ENCODE measurements at regions not wholly inside any gene's neighbourhood (a gene's known extent, or its start where the extent isn't known, plus 50 kb on each side); places are given as distances from the start of the nearest gene placed in this dataset.

DNA sequence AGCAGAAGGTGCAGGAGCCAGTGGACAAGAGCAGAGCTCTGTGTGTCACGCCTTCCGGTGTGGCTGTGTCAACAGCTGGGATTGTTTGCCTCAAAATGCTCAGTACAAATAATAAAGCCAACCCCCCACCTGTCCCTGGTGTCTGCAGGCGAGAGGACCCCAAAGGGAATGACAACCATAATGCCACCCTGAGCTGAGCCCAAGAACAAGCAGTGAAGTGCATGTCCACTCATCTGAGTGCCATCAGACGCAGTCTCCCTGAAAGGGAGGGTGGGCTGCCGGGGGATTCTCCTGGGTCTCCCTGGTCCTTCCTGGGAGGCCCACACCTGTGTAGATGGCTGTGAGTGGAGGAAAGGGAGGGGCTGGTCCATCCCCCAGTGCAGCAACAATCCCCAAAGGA lies 328.8 kb upstream of the IRX1 start:
- no peak for DNase-seq

- DNase-seq, result no peak
These were observed 329.7 kb upstream of the IRX1 start for GRCh38 chr5:3265936-3266335.

GRCh38 chr5:3265131-3265885 lies 330.3 kb upstream of the IRX1 start:
- DNase-seq, result no peak

- DNase-seq, result no peak
These were observed 333.2 kb upstream of the IRX1 start for GRCh38 chr5:3262451-3262850.

DNA sequence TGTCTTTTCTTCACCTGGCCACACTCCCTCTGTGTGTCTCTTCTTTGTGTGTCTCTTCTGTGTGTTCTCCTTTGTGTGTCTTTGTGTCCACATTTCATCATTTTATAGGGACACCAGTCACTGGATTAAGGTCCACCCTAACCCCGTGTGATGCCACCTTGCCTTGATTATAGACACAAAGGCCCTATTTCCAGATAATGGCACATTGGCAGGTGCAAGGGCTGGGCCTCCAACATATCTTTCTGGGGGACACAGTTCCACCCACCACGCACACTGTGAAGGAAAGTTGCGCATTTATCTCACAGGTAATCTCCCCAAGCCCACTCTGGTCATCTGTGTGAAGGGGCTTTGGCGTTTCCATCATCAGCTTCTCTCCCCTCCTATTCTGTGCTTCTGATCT lies 334.6 kb upstream of the IRX1 start:
- DNase-seq, result no peak

- no peak for DNase-seq
These were observed 337.6 kb upstream of the IRX1 start for GRCh38 chr5:3258050-3258449.

- DNase-seq, result no peak
These were observed 343.4 kb upstream of the IRX1 start for GRCh38 chr5:3252235-3252634.

- no peak for DNase-seq
These were observed 343.8 kb upstream of the IRX1 start for GRCh38 chr5:3251784-3252183.

DNA sequence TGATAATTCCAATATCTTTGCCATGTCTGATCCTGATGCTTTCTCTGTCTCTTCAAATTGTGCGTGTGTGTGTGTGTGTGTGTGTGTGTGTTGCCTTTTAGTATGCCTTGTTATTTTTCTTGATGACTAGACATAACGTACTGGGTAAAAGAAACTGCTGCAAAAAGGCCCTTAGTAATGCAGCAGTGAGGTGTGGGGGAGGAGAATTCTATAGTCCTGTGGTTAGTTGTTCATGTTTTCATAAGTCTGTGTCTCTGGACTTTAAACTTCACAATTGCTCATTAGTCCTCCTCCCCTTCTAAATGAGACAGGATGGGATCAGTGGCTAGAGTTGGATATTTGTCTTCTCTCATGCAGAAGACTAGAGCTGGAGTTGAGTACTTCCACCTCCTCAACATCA lies 346.2 kb upstream of the IRX1 start:
- DNase-seq, result no peak

DNA sequence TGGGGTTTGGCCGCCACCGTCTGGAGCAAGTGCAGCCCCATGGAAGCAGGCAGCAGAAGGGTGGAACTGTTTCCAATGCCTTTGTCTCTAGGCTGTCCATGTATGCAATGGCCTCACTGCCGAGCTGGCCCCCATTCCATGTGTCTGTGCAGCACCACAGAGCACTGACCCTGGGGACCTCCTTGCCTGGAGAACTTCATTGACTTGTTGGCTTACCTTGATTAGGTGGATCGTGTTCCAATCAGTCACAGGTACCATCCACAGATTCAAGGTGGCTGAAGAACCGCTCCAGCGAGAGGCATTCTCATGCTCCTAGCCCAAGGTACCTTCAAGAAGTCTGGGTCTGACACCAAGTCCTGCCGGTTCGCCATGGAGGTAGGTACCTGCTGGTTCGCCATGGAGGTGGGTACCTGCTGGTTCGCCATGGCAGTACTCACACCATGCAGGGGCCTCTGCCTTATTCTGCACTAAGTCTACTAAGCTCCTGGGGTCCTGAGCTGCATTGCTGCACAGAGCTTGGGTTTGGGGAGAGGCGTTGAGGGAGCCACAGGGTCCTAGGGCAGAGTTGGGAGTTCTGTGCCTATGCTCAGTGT lies 358.3 kb upstream of the IRX1 start:
- no peak for DNase-seq

DNA sequence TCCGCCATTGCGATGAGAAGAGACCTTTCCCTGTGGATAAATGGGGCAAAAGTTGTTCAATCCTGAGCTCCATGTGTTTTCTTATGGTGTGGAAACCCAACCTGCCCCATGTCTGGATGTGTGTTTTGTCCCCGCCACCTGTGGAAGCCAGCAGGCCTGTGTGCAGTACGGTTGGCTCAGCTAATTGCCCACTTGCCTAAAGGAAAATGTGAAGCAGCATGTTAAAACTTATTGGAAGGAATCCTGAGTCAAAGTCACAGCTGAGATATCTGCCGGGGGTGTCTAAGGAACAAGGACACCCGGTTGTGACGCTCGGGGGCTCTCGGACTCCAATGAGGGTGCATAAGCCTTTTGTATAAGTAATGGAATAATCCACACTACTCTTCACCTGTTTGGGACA lies 361.1 kb upstream of the IRX1 start:
- DNase-seq, result no peak

- no peak for DNase-seq
These were observed 364.7 kb upstream of the IRX1 start for GRCh38 chr5:3230941-3231340.

DNA sequence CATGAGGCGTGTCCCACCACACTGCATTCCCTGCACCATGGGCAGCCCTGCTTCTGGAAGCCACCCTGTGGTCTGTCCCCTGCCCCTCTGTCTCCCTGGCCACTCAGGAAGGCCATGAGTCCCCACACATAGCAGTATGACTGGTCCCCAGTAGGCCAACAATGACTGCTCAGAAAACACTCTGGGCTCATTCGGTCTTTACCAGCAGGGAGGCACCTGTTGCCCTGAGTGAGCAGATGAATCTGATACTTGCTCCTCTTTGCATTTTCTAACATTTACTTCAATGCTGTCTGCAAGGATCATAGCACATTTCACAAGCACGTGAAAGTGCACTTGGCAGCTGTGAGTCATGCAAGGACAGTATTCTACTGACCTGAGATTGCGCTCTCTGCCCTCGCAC lies 365.4 kb upstream of the IRX1 start:
- DNase-seq, result no peak

- no peak for DNase-seq
These were observed 369.3 kb upstream of the IRX1 start for GRCh38 chr5:3226196-3226920.

GRCh38 chr5:3225201-3225960 lies 370.3 kb upstream of the IRX1 start:
- no peak for DNase-seq

DNA sequence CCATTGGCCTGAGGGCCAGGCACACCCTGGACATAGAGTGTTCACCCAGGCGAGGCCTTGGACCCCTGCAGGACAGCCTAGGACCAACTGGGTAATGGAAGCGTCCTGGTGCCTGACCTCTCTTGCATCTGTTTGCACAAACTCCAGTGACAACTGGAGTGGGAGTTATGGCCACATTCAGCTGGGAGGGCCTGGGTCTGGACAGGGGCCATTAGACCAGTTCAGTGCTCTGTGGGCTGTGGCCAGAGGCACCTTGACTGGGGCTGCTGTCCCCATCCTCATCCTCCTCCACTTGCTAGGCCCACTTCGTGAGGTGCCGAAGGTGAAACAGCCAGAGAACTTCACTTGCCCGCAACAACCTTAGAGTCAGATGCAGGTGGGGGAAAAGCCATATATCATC lies 372.7 kb upstream of the IRX1 start:
- DNase-seq, result no peak

GRCh38 chr5:3221432-3221831 lies 374.2 kb upstream of the IRX1 start:
- DNase-seq, result no peak

DNA sequence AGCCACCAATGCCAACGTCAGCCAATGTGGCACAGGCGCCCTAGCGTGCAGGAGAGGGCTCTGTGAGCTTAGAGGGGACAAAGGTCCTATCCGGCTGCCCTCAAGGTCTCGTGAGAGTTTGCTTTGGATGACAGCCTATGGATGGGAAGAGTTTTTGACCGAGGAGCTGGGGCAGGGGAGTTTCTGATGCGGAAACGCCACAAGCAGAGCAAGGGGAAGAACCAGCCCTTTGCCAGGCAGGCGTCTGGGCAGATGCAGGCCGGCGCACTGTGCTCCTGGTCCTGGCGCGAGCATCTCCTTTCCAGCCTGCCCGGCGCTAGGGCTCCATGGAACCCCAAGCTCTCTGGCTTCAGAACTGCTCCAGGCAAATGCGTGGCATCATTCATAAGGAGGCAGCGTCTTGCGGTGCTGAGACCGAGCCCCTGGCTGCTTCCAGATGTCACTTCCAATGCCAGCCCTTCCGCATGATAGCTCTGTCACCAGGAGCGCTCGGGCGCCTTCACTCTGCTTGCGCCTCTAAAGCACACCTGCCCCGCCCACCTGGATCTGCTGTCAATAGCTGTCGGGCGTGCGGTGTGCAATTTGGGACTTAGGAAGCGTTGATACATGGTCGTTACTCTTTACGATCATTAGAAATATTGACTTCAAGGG lies 374.9 kb upstream of the IRX1 start:
- no peak for DNase-seq

DNA sequence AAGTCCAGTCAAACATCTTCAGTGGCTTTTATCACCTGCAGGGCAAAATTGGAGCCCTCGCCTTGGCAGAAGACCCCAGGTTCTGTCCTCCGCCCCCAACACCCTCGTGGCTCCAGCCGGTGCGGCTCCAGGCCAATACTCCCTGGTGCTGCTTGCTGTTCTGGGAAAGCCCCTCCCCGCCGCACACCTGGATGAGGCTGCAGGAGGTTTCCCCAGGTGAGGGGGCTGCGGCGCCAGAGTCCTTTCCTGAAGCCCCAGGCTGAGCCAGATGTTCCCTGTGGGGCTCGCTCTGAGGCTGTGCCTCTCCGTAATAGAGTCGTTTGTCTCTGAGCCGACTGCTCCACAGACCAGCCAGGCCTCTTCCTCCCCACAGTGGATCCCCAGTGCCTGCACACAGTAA lies 375.4 kb upstream of the IRX1 start:
- DNase-seq, result no peak

DNA sequence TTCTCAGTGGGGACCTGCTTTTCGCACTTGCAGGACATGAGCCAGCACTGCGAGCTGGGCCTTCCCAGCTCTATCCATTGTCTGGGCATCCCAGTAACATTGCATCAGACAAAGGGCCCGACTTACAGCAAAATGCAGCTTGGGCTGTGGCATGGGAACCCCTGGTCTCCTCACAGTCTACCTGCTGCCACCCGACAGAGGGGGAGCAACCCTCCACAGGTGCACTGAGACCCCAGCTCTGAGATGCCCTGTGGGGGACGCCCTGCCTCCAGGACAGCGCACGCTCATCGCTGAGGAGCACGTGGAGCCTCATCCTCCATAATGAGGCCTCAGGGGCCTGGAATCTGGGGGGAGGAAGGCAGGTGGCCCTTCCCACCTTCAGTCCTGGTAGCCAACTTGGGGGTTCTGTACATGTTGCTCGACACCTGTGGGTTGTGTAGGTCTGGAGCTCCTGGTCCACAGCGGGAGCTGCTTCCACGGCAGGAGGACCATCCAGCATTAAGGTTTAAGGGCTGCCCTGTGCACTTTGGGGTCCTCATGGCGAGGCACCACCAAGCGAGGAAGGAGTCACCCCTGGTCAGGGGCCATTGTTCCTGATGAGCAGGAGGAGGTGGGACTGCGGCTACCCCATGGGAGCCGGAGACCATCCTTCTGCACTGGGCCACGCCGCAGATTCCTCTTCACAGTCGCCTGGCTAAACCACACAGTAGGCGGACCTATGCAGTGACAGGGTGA lies 376.5 kb upstream of the IRX1 start:
- DNase-seq, result no peak

DNA sequence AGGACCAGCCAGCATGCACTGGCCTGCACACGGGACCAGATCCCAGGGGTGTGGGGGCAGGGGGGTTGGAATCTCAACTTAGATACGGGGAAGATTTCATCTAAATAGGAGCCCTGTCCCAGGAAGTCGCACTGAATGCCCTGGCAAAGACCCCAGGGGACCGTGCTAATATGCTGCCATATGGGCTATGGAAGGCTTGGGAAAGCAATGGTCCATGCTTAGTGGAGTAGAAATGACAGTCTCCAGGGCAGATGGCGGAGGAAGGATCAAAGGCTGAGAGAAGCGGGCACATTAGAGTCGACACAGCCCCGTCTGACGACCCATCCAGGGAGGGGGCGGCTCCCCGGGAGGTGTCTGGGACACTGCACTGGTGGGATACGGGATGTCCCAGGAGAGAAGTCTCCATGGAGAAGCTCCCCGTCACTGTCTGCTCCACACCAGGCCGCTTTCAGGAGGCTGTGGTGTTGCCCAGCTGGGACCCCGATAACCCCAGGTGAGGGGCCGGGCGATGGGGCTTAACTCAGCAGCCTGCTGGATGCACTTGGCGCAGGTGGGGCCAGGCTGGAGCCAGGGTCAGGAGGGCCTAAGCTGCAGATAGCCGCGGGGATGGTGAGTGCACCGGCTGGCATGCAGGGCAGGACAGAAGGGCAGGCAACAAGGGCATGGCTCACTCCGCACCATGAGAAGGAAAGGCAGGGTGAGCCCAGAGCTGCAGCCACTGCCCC lies 377.7 kb upstream of the IRX1 start:
- no peak for DNase-seq

- no peak for DNase-seq
These were observed 378.5 kb upstream of the IRX1 start for GRCh38 chr5:3217114-3217513.
